Hindlimb muscle (tissue), 1 donor: ENCODE measurements at regions not wholly inside any gene's neighbourhood (a gene's known extent, or its start where the extent isn't known, plus 50 kb on each side); places are given as distances from the start of the nearest gene placed in this dataset.

ENCODE experiments used
- DNase-seq: peaks from one replicate; pipeline ENCODE4 v3.0.0-alpha.2; 2013

DNA sequence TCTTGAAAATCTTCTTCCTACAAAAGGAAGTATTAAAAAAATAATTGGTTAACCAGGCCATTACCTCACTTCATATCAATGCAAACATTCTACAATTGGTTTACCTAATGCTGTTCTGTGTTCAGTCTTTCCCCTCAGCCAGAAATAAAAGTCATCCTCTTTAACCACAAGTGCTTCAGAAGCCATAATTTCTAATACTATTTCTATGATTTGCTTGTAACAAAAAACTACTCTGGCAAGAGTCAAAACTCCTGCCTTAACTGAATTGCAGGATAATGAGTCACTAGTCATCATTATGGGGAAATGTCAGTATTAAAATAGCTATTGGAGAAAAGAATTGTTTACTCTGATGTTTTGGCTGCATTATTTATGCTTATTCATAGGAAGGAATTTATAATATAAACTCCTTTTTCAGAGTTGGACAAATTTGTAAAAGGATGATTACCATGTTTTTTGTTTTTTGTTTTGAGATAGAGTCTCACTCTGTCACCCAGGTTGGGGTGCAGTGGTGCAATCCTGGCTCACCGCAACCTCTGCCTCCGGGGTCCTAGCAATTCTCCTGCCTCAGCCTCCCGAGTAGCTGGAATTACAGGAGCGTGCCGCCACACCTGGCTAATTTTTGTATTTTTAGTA lies 55.5 kb upstream of the ODAD2 start:
- DNase-seq: no peak

DNA sequence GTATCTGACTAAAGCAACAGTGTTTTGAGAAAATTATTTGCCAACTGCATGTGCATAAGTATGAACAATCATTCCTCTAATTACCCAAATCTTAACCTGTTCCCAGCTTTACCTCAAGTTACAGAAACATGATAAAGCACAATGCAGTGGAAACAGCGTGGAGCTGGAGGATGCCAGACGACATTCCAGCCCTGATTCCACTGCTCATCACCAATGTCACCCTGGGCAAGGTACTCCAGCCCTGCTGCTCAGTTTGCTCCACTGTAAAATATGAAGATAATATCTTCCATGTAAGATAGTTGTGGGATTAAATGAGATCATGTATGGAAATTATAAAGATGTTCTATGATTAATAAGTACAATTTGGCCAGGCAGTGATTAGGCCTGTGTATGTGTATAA lies 50.4 kb upstream of the ODAD2 start:
- DNase-seq: no peak
